Upper lobe of right lung (tissue), 1 donor: ENCODE measurements at regions not wholly inside any gene's neighbourhood (a gene's known extent, or its start where the extent isn't known, plus 50 kb on each side); places are given as distances from the start of the nearest gene placed in this dataset.
A peak's percentile ranks its signal among the peaks of the same experiment; 100 is the strongest.

Experiments
- ATAC-seq: fragments of 200-7000 bp; cut with Tn5 transposase; one replicate; pipeline ENCODE4 v1.9.1; 2020; ENCODE audit warnings: mild to moderate bottlenecking, moderate library complexity
- DNase-seq: peaks from one replicate; pipeline ENCODE4 v3.0.0-alpha.2; 2020
- H3K27ac ChIP-seq: fragments of 200-600 bp; one replicate; pipeline ENCODE4 v1.8.0; 2022
- H3K27me3 ChIP-seq: fragments of 200-600 bp; one replicate; pipeline ENCODE4 v1.8.0; 2022; ENCODE audit warnings: mild to moderate bottlenecking
- H3K36me3 ChIP-seq: fragments of 200-600 bp; one replicate; pipeline ENCODE4 v1.8.0; 2022
- H3K4me1 ChIP-seq: fragments of 200-600 bp; one replicate; pipeline ENCODE4 v1.8.0; 2022
- H3K4me3 ChIP-seq: fragments of 200-600 bp; one replicate; pipeline ENCODE4 v1.8.0; 2022; ENCODE audit warnings: mild to moderate bottlenecking
- H3K9me3 ChIP-seq: fragments of 200-600 bp; one replicate; pipeline ENCODE4 v1.8.0; 2022
- CTCF ChIP-seq: fragments of 200-600 bp; IDR thresholded peaks from one replicate; pipeline ENCODE4 v1.8.0; 2022; ENCODE audit warnings: antibody characterized with exemption
- intact Hi-C: fragments of 100-400 bp; cut with DNase I; formaldehyde crosslinking; loops from one replicate; pipeline ENCODE4 v1.11.0; 2022
- donor health status: DM: no; HTN: yes; CAD: no; lungs with severe emphysema.

- H3K4me1 ChIP-seq: peaks cover 6% of the 10 kb centered on the region
- DNase-seq: peak; percentile 62
- H3K4me3 ChIP-seq: no peak overlapping the region
- no peak for TF ChIP-seq CTCF
- intact Hi-C loops: no loop called here
- no peak overlapping the region for H3K27ac ChIP-seq
- no peaks in the 10 kb centered on the region for H3K36me3 ChIP-seq
- no peaks in the 10 kb centered on the region for H3K9me3 ChIP-seq
- H3K27me3 ChIP-seq: no peaks in the 10 kb centered on the region
- ATAC-seq: peak; percentile 63
These were observed 297.4 kb upstream of the ZNF608 start for GRCh38 chr5:125043781-125044391.

- no peak for TF ChIP-seq CTCF
- intact Hi-C loops: no loop called here
- Histone ChIP-seq H3K27me3 (no peaks in the 10 kb centered on the region), H3K9me3 (no peaks in the 10 kb centered on the region), H3K27ac (no peak overlapping the region), H3K4me1 (peaks cover 6% of the 10 kb centered on the region), H3K36me3 (no peaks in the 10 kb centered on the region), H3K4me3 (no peak overlapping the region)
- ATAC-seq: no peak
- no peak for DNase-seq
These were observed 298.2 kb upstream of the ZNF608 start for GRCh38 chr5:125044491-125045282.

- no peak for TF ChIP-seq CTCF
- H3K4me3 ChIP-seq: no peak overlapping the region
- no peak for ATAC-seq
- H3K4me1 ChIP-seq: peaks cover 6% of the 10 kb centered on the region
- DNase-seq: no peak
- H3K36me3 ChIP-seq: no peaks in the 10 kb centered on the region
- no peaks in the 10 kb centered on the region for H3K27me3 ChIP-seq
- no peaks in the 10 kb centered on the region for H3K9me3 ChIP-seq
- H3K27ac ChIP-seq: no peak overlapping the region
- intact Hi-C loops: no loop called here
These were observed 299.2 kb upstream of the ZNF608 start for GRCh38 chr5:125045646-125046045.

DNA sequence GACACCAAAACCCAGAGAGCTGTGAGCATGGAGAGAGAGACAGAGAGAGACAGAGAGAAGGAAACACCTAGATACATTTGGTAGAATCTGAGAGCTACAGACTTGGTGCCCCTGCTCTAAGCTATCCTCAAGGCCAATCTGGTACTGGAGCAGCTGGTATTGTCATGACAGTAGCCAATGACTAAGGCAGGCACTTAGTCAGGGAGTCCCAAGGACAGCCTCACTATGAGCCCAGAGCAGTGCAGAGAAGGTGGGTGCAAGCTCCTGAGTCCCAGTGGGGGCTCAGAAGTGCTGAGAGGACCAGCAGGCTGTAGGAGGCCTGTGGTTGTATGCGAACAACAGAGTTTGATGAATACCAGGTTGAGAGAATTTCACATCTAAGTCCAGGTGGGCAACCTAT, 300.4 kb upstream of the ZNF608 start:
- ATAC-seq (peak; percentile 16), DNase-seq (no peak)
- intact Hi-C loops: no loop called here

GRCh38 chr5:125047871-125048270, 301.4 kb upstream of the ZNF608 start:
- TF ChIP-seq CTCF: no peak
- Histone ChIP-seq H3K27me3 (no peaks in the 10 kb centered on the region), H3K36me3 (no peaks in the 10 kb centered on the region), H3K9me3 (no peaks in the 10 kb centered on the region), H3K27ac (no peak overlapping the region), H3K4me1 (peaks cover 6% of the 10 kb centered on the region), H3K4me3 (no peak overlapping the region)
- intact Hi-C loops: no loop called here
- no peak for DNase-seq
- ATAC-seq: no peak

More for the DNA sequence above, 300.4 kb upstream of the ZNF608 start:
- Histone ChIP-seq H3K4me3 (no peak overlapping the region), H3K36me3 (no peaks in the 10 kb centered on the region), H3K27ac (no peak overlapping the region), H3K4me1 (peaks cover 6% of the 10 kb centered on the region), H3K9me3 (no peaks in the 10 kb centered on the region), H3K27me3 (no peaks in the 10 kb centered on the region)
- no peak for TF ChIP-seq CTCF
